ENCODE measurements at regions not wholly inside any gene's neighbourhood (a gene's known extent, or its start where the extent isn't known, plus 50 kb on each side); places are given as distances from the start of the nearest gene placed in this dataset.
A peak's percentile ranks its signal among the peaks of the same experiment; 100 is the strongest.

GRCh38 chr5:173397516-173397915, 69.3 kb upstream of the STC2 start:
- POLR2A ChIA-PET, result no interaction called here

GRCh38 chr5:173396311-173396993, 68.2 kb upstream of the STC2 start:
- H3K27ac Mint-ChIP-seq (ENCODE audit: low read depth, unreplicated experiment), result no peak overlapping the region
- intact Hi-C loops (cut with micrococcal nuclease), result loop anchor here (5.0 kb wide), 1 partner anchor 176 kb away; no protein-coding TSS in a partner anchor
- peak; percentile 13 for TF ChIP-seq CTCF (IDR thresholded peaks at IDR 0.05; ENCODE audit: unreplicated experiment)
- no TSS peak for BruUV-seq (replicated peaks)
- peaks cover 7% of the 10 kb centered on the region for H3K9me3 Mint-ChIP-seq (ENCODE audit: unreplicated experiment)
- no peaks in the 10 kb centered on the region for H3K36me3 Mint-ChIP-seq (ENCODE audit: insufficient read depth, unreplicated experiment)
- no peaks in the 10 kb centered on the region for H3K27me3 Mint-ChIP-seq (ENCODE audit: insufficient read depth, unreplicated experiment)
- CTCF ChIA-PET, result interaction anchor here (0.7 to 1.4 kb wide), 3 partner anchors 67 to 689 kb away, joined by 3 read pairs; no protein-coding TSS in a partner anchor
- H3K4me1 Mint-ChIP-seq (ENCODE audit: insufficient read depth, unreplicated experiment), result no peaks in the 10 kb centered on the region
- POLR2A ChIA-PET, result interaction anchor here (0.6 kb wide), 1 partner anchor 127 kb away, joined by 3 read pairs; no protein-coding TSS in a partner anchor
- no peak overlapping the region for H3K4me3 Mint-ChIP-seq (ENCODE audit: unreplicated experiment)
- DNase-seq (ENCODE audit: unreplicated experiment), result peak; percentile 15

More at GRCh38 chr5:173397516-173397915, 69.3 kb upstream of the STC2 start:
- CTCF ChIA-PET, result interaction anchor here (1.4 kb wide), 1 partner anchor 68 kb away, joined by 3 read pairs; no protein-coding TSS in a partner anchor
- Mint-ChIP-seq H3K4me3 (ENCODE audit: unreplicated experiment) (no peak overlapping the region), H3K4me1 (ENCODE audit: insufficient read depth, unreplicated experiment) (no peaks in the 10 kb centered on the region), H3K27me3 (ENCODE audit: insufficient read depth, unreplicated experiment) (no peaks in the 10 kb centered on the region), H3K9me3 (ENCODE audit: unreplicated experiment) (peaks cover 7% of the 10 kb centered on the region), H3K36me3 (ENCODE audit: insufficient read depth, unreplicated experiment) (no peaks in the 10 kb centered on the region), H3K27ac (ENCODE audit: low read depth, unreplicated experiment) (no peak overlapping the region)
- intact Hi-C loops (cut with micrococcal nuclease), result loop anchor here (5.0 kb wide), 1 partner anchor 175 kb away; no protein-coding TSS in a partner anchor
- no peak for DNase-seq (ENCODE audit: unreplicated experiment)
- BruUV-seq (replicated peaks), result no TSS peak
- no peak for TF ChIP-seq CTCF (IDR thresholded peaks at IDR 0.05; ENCODE audit: unreplicated experiment)

GRCh38 chr5:173395933-173396308, 67.7 kb upstream of the STC2 start:
- H3K27ac Mint-ChIP-seq (ENCODE audit: low read depth, unreplicated experiment), result no peak overlapping the region
- CTCF ChIA-PET, result interaction anchor here (0.7 to 0.9 kb wide), 3 partner anchors 15 to 689 kb away, joined by 3 read pairs; no protein-coding TSS in a partner anchor
- TF ChIP-seq CTCF (IDR thresholded peaks at IDR 0.05; ENCODE audit: unreplicated experiment), result no peak
- peaks cover 7% of the 10 kb centered on the region for H3K9me3 Mint-ChIP-seq (ENCODE audit: unreplicated experiment)
- DNase-seq (ENCODE audit: unreplicated experiment), result no peak
- H3K36me3 Mint-ChIP-seq (ENCODE audit: insufficient read depth, unreplicated experiment), result no peaks in the 10 kb centered on the region
- no TSS peak for BruUV-seq (replicated peaks)
- no peaks in the 10 kb centered on the region for H3K27me3 Mint-ChIP-seq (ENCODE audit: insufficient read depth, unreplicated experiment)
- intact Hi-C loops (cut with micrococcal nuclease), result loop anchor here (5.0 kb wide), 1 partner anchor 176 kb away; no protein-coding TSS in a partner anchor
- no peak overlapping the region for H3K4me3 Mint-ChIP-seq (ENCODE audit: unreplicated experiment)
- no peaks in the 10 kb centered on the region for H3K4me1 Mint-ChIP-seq (ENCODE audit: insufficient read depth, unreplicated experiment)
- POLR2A ChIA-PET, result interaction anchor here (0.6 kb wide), 1 partner anchor 420 kb away, joined by 3 read pairs; no protein-coding TSS in a partner anchor

GRCh38 chr5:173395257-173395932, 67.2 kb upstream of the STC2 start:
- intact Hi-C loops (cut with micrococcal nuclease), result loop anchor here (5.0 kb wide), 1 partner anchor 177 kb away; no protein-coding TSS in a partner anchor
- H3K27ac Mint-ChIP-seq (ENCODE audit: low read depth, unreplicated experiment), result no peak overlapping the region

More at GRCh38 chr5:173395257-173395932, 67.2 kb upstream of the STC2 start:
- ChIA-PET CTCF (interaction anchor here (0.7 to 0.9 kb wide), 3 partner anchors 14 to 688 kb away, joined by 3 read pairs; no protein-coding TSS in a partner anchor), POLR2A (interaction anchor here (0.6 kb wide), 1 partner anchor 419 kb away, joined by 3 read pairs; no protein-coding TSS in a partner anchor)
- H3K9me3 Mint-ChIP-seq (ENCODE audit: unreplicated experiment), result peaks cover 7% of the 10 kb centered on the region
- TF ChIP-seq CTCF (IDR thresholded peaks at IDR 0.05; ENCODE audit: unreplicated experiment), result peak; percentile 10
- H3K4me3 Mint-ChIP-seq (ENCODE audit: unreplicated experiment), result no peak overlapping the region
- peak; percentile 43 for DNase-seq (ENCODE audit: unreplicated experiment)
- H3K27me3 Mint-ChIP-seq (ENCODE audit: insufficient read depth, unreplicated experiment), result no peaks in the 10 kb centered on the region
- no TSS peak for BruUV-seq (replicated peaks)
- no peaks in the 10 kb centered on the region for H3K36me3 Mint-ChIP-seq (ENCODE audit: insufficient read depth, unreplicated experiment)
- no peaks in the 10 kb centered on the region for H3K4me1 Mint-ChIP-seq (ENCODE audit: insufficient read depth, unreplicated experiment)

Measured in MCF 10A (cell line).